Ishikawa (cell line): ENCODE measurements at regions not wholly inside any gene's neighbourhood (a gene's known extent, or its start where the extent isn't known, plus 50 kb on each side); places are given as distances from the start of the nearest gene placed in this dataset.

Experiments
- EP300 ChIP-seq: IDR thresholded peaks from 2 replicates; pipeline ENCODE4 v1.6.1; 2012; ENCODE audit warnings: borderline replicate concordance
- FOXM1 ChIP-seq: IDR thresholded peaks from 2 replicates; pipeline ENCODE4 v1.6.1; 2012; ENCODE audit warnings: low read depth, borderline replicate concordance
- MAX ChIP-seq: IDR thresholded peaks from 2 replicates; pipeline ENCODE4 v1.6.1; 2012
- NFIC ChIP-seq: IDR thresholded peaks from 2 replicates; pipeline ENCODE4 v1.6.1; 2012
- RAD21 ChIP-seq: IDR thresholded peaks from 2 replicates; pipeline ENCODE4 v1.6.1; 2012; ENCODE audit warnings: low read depth
- TAF1 ChIP-seq: IDR thresholded peaks from 2 replicates; pipeline ENCODE4 v1.6.1; 2012; ENCODE audit warnings: low read depth, mild to moderate bottlenecking
- TCF12 ChIP-seq: IDR thresholded peaks from 2 replicates; pipeline ENCODE4 v1.6.1; 2012; ENCODE audit warnings: low read depth
- TEAD4 ChIP-seq: IDR thresholded peaks from 2 replicates; pipeline ENCODE4 v1.6.1; 2012
- YY1 ChIP-seq: IDR thresholded peaks from 2 replicates; pipeline ENCODE4 v1.6.1; 2012; ENCODE audit warnings: low read depth

GRCh38 chr14:53613404-53614253 is 343.0 kb downstream of the BMP4 start:
- no peak for TF ChIP-seq RAD21
- TF ChIP-seq TCF12: no peak; the same call in 1 of the 2 replicates
- no peak for TF ChIP-seq NFIC
- no peak for TF ChIP-seq FOXM1
- no peak for TF ChIP-seq MAX
- no peak for TF ChIP-seq YY1
- no peak for TF ChIP-seq EP300
- TF ChIP-seq TAF1: no peak
- no peak for TF ChIP-seq TEAD4
